ENCODE measurements at regions not wholly inside any gene's neighbourhood (a gene's known extent, or its start where the extent isn't known, plus 50 kb on each side); places are given as distances from the start of the nearest gene placed in this dataset.

DNA sequence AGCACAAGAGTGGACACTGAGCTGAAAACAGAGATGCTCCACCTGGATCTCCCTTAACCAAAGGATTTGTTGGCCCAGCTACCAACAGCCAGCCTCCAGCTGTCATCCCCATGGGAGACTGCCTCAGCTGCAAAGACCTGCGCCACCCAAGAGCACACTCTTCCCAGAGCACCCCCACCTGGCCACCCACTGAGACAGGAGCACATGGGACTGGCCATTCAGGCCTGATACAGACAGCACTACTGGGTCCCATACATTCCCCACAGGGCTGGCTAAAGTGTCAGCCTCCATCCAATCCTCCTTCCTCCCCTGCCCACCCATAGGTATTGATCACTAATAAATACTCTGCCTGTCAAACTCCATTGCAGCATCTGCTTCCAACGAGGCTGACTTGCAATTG, 241.5 kb downstream of the BCL11B start:
- no peak overlapping the region for H3K4me3 ChIP-seq (ENCODE audit: control insufficient read depth, low read depth, low read length)
- TF ChIP-seq CTCF (IDR thresholded peaks at IDR 0.05; ENCODE audit: control insufficient read depth, insufficient read depth, low read depth, low read length, missing control alignments): no peak
- DNase-seq (ENCODE audit: low read depth): no peak

- no peak for DNase-seq (ENCODE audit: low read depth)
- H3K4me3 ChIP-seq (ENCODE audit: control insufficient read depth, low read depth, low read length): no peak overlapping the region
- TF ChIP-seq CTCF (IDR thresholded peaks at IDR 0.05; ENCODE audit: control insufficient read depth, insufficient read depth, low read depth, low read length, missing control alignments): no peak
Observed at GRCh38 chr14:99032759-99033158, 239.2 kb downstream of the BCL11B start.

DNA sequence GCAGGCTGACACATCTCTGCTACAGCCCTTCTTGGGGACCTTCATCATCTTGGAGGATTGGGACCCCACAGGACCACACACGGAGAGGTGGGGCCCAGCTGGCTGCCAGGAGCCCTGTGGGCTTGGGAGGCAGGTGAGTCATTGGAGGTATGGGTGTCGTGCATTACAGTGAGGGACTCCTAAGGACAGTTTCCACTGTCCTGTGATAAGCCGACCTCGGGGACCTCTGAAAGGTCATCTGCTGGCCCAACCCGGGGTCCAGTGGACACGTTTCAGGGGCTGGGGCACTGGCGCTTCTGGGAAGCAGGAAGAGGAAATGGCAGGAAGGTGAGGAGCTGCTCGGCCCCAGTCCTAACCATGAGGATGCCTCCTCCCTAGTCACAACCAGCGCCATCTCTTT, 238.0 kb downstream of the BCL11B start:
- no peak overlapping the region for H3K4me3 ChIP-seq (ENCODE audit: control insufficient read depth, low read depth, low read length)
- DNase-seq (ENCODE audit: low read depth): no peak
- TF ChIP-seq CTCF (IDR thresholded peaks at IDR 0.05; ENCODE audit: control insufficient read depth, insufficient read depth, low read depth, low read length, missing control alignments): no peak

DNA sequence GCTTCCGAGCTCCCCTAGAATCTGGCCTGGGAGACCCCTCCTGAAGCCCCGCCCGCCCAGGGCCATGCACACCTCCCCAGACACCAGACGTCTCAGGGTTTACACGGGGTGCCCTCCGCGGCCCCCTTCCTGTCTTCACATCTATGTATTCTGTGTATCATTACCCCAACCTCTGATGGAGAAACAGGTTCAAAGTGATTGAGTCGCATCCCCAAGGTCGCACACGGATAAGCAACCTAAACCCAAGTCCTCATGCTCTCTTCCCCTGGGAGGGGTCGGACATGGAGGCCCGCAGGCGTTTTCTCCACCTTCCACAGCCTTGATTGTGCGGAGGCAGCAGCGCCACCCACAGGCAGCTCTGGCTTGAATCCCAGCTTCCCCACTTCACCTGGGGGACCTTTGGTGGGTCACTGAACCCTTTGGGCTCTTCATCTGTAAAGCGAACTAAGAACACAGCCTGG, 237.3 kb downstream of the BCL11B start:
- TF ChIP-seq CTCF (IDR thresholded peaks at IDR 0.05; ENCODE audit: control insufficient read depth, insufficient read depth, low read depth, low read length, missing control alignments): no peak
- DNase-seq (ENCODE audit: low read depth): no peak
- H3K4me3 ChIP-seq (ENCODE audit: control insufficient read depth, low read depth, low read length): no peak overlapping the region

GRCh38 chr14:99035268-99035667, 236.7 kb downstream of the BCL11B start:
- DNase-seq (ENCODE audit: low read depth): no peak
- H3K4me3 ChIP-seq (ENCODE audit: control insufficient read depth, low read depth, low read length): no peak overlapping the region
- TF ChIP-seq CTCF (IDR thresholded peaks at IDR 0.05; ENCODE audit: control insufficient read depth, insufficient read depth, low read depth, low read length, missing control alignments): no peak

GRCh38 chr14:99035712-99036610, 236.0 kb downstream of the BCL11B start:
- H3K4me3 ChIP-seq (ENCODE audit: control insufficient read depth, low read depth, low read length): no peak overlapping the region; the same call in 1 of the 2 replicates
- DNase-seq (ENCODE audit: low read depth): peak; percentile 88
- peak; percentile 10 for TF ChIP-seq CTCF (IDR thresholded peaks at IDR 0.05; ENCODE audit: control insufficient read depth, insufficient read depth, low read depth, low read length, missing control alignments)

All from AG09309 (cell line).